ENCODE measurements at regions not wholly inside any gene's neighbourhood (a gene's known extent, or its start where the extent isn't known, plus 50 kb on each side); places are given as distances from the start of the nearest gene placed in this dataset.

GRCh38 chr2:235287375-235287733, 206.5 kb upstream of the AGAP1 start:
- DNase-seq (ENCODE audit: low read depth, low spot score), result no peak
- H3K27ac ChIP-seq (ENCODE audit: low read length), result no peak overlapping the region
- intact Hi-C loops (cut with micrococcal nuclease; ENCODE audit: unreplicated experiment) (no loop called here), in situ Hi-C loops (cut with HindIII; ENCODE audit: low pct_unique_long_range_greater_than_20kb, low sequenced_read_pairs) (no loop called here)
- H3K27me3 ChIP-seq (ENCODE audit: control insufficient read depth, insufficient read depth, low read length), result peaks cover 9% of the 10 kb centered on the region
- H3K4me3 ChIP-seq (ENCODE audit: low read depth in 2 of 2, low read length in 2 of 2), result no peak overlapping the region
- no peak for ATAC-seq
- TF ChIP-seq, protein P1, sequence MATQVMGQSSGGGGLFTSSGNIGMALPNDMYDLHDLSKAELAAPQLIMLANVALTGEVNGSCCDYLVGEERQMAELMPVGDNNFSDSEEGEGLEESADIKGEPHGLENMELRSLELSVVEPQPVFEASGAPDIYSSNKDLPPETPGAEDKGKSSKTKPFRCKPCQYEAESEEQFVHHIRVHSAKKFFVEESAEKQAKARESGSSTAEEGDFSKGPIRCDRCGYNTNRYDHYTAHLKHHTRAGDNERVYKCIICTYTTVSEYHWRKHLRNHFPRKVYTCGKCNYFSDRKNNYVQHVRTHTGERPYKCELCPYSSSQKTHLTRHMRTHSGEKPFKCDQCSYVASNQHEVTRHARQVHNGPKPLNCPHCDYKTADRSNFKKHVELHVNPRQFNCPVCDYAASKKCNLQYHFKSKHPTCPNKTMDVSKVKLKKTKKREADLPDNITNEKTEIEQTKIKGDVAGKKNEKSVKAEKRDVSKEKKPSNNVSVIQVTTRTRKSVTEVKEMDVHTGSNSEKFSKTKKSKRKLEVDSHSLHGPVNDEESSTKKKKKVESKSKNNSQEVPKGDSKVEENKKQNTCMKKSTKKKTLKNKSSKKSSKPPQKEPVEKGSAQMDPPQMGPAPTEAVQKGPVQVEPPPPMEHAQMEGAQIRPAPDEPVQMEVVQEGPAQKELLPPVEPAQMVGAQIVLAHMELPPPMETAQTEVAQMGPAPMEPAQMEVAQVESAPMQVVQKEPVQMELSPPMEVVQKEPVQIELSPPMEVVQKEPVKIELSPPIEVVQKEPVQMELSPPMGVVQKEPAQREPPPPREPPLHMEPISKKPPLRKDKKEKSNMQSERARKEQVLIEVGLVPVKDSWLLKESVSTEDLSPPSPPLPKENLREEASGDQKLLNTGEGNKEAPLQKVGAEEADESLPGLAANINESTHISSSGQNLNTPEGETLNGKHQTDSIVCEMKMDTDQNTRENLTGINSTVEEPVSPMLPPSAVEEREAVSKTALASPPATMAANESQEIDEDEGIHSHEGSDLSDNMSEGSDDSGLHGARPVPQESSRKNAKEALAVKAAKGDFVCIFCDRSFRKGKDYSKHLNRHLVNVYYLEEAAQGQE (IDR thresholded peaks at IDR 0.05; ENCODE audit: insufficient read depth in 1 of 2, low read depth in 2 of 2, low read length in 1 of 2), result no peak
- TF ChIP-seq POLR2AphosphoS5 (IDR thresholded peaks at IDR 0.05; ENCODE audit: low read depth, low read length) (no peak), CTCF (IDR thresholded peaks at IDR 0.05) (no peak), TCF7L2 (IDR thresholded peaks at IDR 0.05; ENCODE audit: low read depth, low read length) (no peak), SIN3A (IDR thresholded peaks at IDR 0.05; ENCODE audit: borderline replicate concordance, insufficient read depth, low read depth, low read length) (no peak)
- H3K9me3 ChIP-seq (ENCODE audit: control insufficient read depth, insufficient read depth, low read depth, low read length), result no peaks in the 10 kb centered on the region
- POLR2A ChIA-PET, result no interaction called here
- H3K36me3 ChIP-seq (ENCODE audit: control insufficient read depth, insufficient read depth, low read length), result no peaks in the 10 kb centered on the region
- BruUV-seq (replicated peaks), result no TSS peak
- CTCF ChIA-PET, result no interaction called here
- H3K4me1 ChIP-seq (ENCODE audit: control insufficient read depth, insufficient read depth, low read length), result no peaks in the 10 kb centered on the region

DNA sequence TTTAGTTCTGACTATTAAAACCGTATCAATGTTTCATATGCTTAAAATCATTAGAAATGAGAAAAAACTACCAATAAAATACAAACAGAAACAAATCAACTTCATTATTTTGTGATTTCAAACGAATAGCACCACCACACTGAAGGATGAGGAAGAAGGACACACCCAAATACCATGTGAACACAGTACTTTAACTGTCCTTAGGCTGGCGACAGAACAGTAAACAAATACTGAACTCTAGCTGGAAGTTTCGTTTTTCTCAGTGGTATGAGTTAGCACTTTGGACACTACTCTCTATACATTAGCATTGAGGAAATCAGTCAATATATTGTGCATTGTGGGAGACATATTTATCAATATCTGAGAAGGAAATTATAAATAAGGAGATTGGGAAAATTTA, 202.4 kb upstream of the AGAP1 start:
- no TSS peak for BruUV-seq (replicated peaks)
- DNase-seq (ENCODE audit: low read depth, low spot score), result no peak
- no peak for ATAC-seq
- H3K27ac ChIP-seq (ENCODE audit: low read length), result no peak overlapping the region
- H3K27me3 ChIP-seq (ENCODE audit: control insufficient read depth, insufficient read depth, low read length), result peaks cover 6% of the 10 kb centered on the region; the same call in 1 of the 2 replicates
- in situ Hi-C loops (cut with HindIII; ENCODE audit: low pct_unique_long_range_greater_than_20kb, low sequenced_read_pairs), result no loop called here
- CTCF ChIA-PET, result no interaction called here
- TF ChIP-seq SIN3A (IDR thresholded peaks at IDR 0.05; ENCODE audit: borderline replicate concordance, insufficient read depth, low read depth, low read length) (no peak), POLR2AphosphoS5 (IDR thresholded peaks at IDR 0.05; ENCODE audit: low read depth, low read length) (no peak), CTCF (IDR thresholded peaks at IDR 0.05) (no peak), TCF7L2 (IDR thresholded peaks at IDR 0.05; ENCODE audit: low read depth, low read length) (no peak)
- TF ChIP-seq, protein P1 (IDR thresholded peaks at IDR 0.05; ENCODE audit: insufficient read depth in 1 of 2, low read depth in 2 of 2, low read length in 1 of 2), result no peak
- POLR2A ChIA-PET, result no interaction called here
- no peaks in the 10 kb centered on the region for H3K9me3 ChIP-seq (ENCODE audit: control insufficient read depth, insufficient read depth, low read depth, low read length)
- H3K4me3 ChIP-seq (ENCODE audit: low read depth in 2 of 2, low read length in 2 of 2), result no peak overlapping the region
- intact Hi-C loops (cut with micrococcal nuclease; ENCODE audit: unreplicated experiment), result no loop called here
- H3K36me3 ChIP-seq (ENCODE audit: control insufficient read depth, insufficient read depth, low read length), result no peaks in the 10 kb centered on the region
- no peaks in the 10 kb centered on the region for H3K4me1 ChIP-seq (ENCODE audit: control insufficient read depth, insufficient read depth, low read length)
